Prostate gland (tissue), 2 donors: ENCODE measurements at regions not wholly inside any gene's neighbourhood (a gene's known extent, or its start where the extent isn't known, plus 50 kb on each side); places are given as distances from the start of the nearest gene placed in this dataset.

ENCODE experiments used
- DNase-seq: peaks from one replicate; pipeline ENCODE4 v3.0.0-alpha.2; 2019; ENCODE audit warnings: low spot score
- H3K27ac ChIP-seq, 2 donors: fragments of 200-600 bp; sonication (generic); 2 replicates each; pipeline ENCODE4 v1.5.1; 2017 to 2019
- H3K27me3 ChIP-seq: fragments of 200-600 bp; sonication (generic); replicated peaks from 2 replicates; pipeline ENCODE4 v1.5.1; 2019; ENCODE audit not compliant: insufficient read depth
- H3K36me3 ChIP-seq, 2 donors: fragments of 200-600 bp; sonication (generic); 1 replicate in 1 of 2; 2 replicates in 1 of 2; pipeline versions ENCODE4 v1.5.1 to v1.8.1; 2017 to 2019
- H3K4me1 ChIP-seq: fragments of 200-600 bp; sonication (generic); replicated peaks from 2 replicates; pipeline ENCODE4 v1.5.1; 2019
- H3K4me3 ChIP-seq, 2 donors: fragments of 200-600 bp; sonication (generic); 2 replicates each; pipeline ENCODE4 v1.5.1; 2017 to 2019
- H3K9me3 ChIP-seq: fragments of 200-600 bp; sonication (generic); 2 replicates; pipeline ENCODE4 v1.5.1; 2017
- POLR2A ChIP-seq: fragments of 450-650 bp; IDR thresholded peaks from one replicate; pipeline ENCODE4 v1.6.1; 2016; ENCODE audit warnings: antibody characterized with exemption, mild to moderate bottlenecking
- POLR2AphosphoS5 ChIP-seq: sonication (generic); formaldehyde crosslinking; IDR thresholded peaks from one replicate; pipeline ENCODE4 v1.6.1; 2017; ENCODE audit warnings: antibody characterized with exemption
- WGBS: methylation state at CpG from one replicate; pipeline ENCODE4 v1.1.5; 2018; 5-methylcytosine and 5-hydroxymethylcytosine counted together
- intact Hi-C: fragments of 100-400 bp; cut with DNase I; formaldehyde crosslinking; loops from one replicate; pipeline ENCODE4 v1.14.2; 2022
- TF ChIP-seq, protein P1 (sequence below), 4 experiments: fragments of 200-600 bp in 2 of 4; fragments of 450-650 bp in 2 of 4; sonication (generic) in 2 of 4; IDR thresholded peaks; 1 replicate in 3 of 4; 2 replicates in 1 of 4; pipeline ENCODE4 v1.5.1; 2016 to 2019; ENCODE audit warnings: antibody characterized with exemption in 4 of 4, mild to moderate bottlenecking in 2 of 4, moderate library complexity in 2 of 4

DNA sequence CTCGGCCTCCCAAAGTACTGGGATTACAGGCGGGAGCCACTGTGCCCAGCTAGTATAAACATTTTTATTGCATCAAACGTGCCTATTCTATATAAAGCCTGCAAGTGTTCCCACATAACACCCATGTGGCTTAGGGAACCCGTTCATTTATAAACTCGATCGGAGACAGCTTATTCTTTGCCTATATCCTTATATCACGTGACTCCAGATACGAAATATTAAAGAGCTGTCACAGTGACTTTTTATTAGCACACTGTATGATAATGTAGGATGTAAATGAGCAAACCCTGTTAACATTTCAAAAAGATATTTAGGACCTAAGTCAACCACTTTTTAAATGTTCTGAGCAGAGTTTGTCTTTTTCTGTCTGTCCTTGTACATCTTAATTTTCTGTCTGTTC is 642.9 kb upstream of the ADARB2 start:
- intact Hi-C loops = no loop called here
- Histone ChIP-seq H3K4me3 (no peak overlapping the region), H3K9me3 (no peaks in the 10 kb centered on the region), H3K27me3 (no peaks in the 10 kb centered on the region), H3K36me3 (no peaks in the 10 kb centered on the region), H3K27ac (no peak overlapping the region), H3K4me1 (no peaks in the 10 kb centered on the region)
- DNase-seq = no peak
- TF ChIP-seq, protein P1, sequence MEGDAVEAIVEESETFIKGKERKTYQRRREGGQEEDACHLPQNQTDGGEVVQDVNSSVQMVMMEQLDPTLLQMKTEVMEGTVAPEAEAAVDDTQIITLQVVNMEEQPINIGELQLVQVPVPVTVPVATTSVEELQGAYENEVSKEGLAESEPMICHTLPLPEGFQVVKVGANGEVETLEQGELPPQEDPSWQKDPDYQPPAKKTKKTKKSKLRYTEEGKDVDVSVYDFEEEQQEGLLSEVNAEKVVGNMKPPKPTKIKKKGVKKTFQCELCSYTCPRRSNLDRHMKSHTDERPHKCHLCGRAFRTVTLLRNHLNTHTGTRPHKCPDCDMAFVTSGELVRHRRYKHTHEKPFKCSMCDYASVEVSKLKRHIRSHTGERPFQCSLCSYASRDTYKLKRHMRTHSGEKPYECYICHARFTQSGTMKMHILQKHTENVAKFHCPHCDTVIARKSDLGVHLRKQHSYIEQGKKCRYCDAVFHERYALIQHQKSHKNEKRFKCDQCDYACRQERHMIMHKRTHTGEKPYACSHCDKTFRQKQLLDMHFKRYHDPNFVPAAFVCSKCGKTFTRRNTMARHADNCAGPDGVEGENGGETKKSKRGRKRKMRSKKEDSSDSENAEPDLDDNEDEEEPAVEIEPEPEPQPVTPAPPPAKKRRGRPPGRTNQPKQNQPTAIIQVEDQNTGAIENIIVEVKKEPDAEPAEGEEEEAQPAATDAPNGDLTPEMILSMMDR (IDR thresholded peaks at IDR 0.05) = no peak
- no peak for TF ChIP-seq POLR2A
- no peak for TF ChIP-seq POLR2AphosphoS5
- 63% methylated on average over 8 of the region's 8 CpGs for WGBS

DNA sequence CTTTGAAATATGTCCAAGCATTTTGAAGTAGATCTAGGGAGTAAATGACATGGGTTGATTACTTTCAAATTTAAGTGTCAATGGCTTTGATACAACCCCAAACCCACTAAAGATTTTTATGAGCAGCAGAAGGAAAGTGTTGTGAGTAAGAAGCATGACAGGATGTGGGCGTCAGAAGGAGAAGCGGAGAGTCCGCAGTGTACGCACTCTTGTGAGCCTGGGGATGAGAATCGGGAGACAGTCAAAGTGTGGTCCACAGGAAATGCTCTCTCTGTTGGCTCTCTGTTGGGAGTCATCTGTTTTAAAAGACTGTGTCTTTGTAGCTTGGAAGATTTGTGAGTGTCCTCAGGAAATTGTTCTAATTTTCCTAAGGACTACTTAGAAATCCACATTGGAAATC is 629.8 kb upstream of the ADARB2 start:
- H3K4me3 ChIP-seq = no peak overlapping the region
- 78% methylated on average over 5 of the region's 5 CpGs for WGBS
- intact Hi-C loops = no loop called here

DNA sequence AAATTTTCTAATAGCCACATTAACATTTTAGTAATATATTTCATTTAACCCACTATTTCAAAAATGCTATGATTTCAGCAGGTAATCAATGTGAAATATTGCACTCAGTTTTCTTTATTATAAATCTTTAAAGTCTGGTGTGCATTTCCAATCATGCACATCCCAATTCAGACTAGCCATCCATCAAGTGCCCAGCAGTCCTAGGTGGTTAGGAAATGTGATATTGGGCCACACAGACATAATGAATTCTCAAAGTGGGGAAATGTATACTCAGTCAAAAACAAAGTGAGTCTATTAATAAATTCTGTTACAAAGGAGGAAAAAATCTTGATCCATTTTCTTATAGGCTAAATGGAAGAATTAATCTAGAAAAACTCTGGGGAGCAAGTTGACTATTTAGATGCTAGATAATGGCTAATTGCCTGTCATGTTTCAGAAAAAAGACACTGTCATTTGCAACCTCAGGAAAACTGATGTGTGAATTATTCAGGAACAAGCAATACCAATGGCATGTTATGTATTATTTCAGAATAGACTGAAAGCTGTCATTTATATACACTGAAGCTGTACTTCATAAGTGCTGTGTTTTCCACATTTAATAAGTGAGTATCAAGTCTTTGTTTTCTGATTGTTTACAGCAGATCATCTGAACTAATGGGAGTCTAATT is 629.1 kb upstream of the ADARB2 start:
- H3K27ac ChIP-seq = no peak overlapping the region
- H3K36me3 ChIP-seq = no peaks in the 10 kb centered on the region
- H3K4me3 ChIP-seq = no peak overlapping the region
- no peak for DNase-seq
- intact Hi-C loops = no loop called here
- H3K27me3 ChIP-seq = no peaks in the 10 kb centered on the region
- TF ChIP-seq, protein P1 (IDR thresholded peaks at IDR 0.05) = no peak
- no peak for TF ChIP-seq POLR2AphosphoS5
- no peak for TF ChIP-seq POLR2A
- no peaks in the 10 kb centered on the region for H3K9me3 ChIP-seq
- H3K4me1 ChIP-seq = no peaks in the 10 kb centered on the region

More for the DNA sequence above, 629.8 kb upstream of the ADARB2 start:
- no peaks in the 10 kb centered on the region for H3K36me3 ChIP-seq
- H3K27ac ChIP-seq = no peak overlapping the region
- DNase-seq = no peak
- H3K27me3 ChIP-seq = no peaks in the 10 kb centered on the region
- TF ChIP-seq, protein P1 (IDR thresholded peaks at IDR 0.05) = no peak
- TF ChIP-seq POLR2A = no peak
- no peak for TF ChIP-seq POLR2AphosphoS5
- H3K9me3 ChIP-seq = no peaks in the 10 kb centered on the region
- no peaks in the 10 kb centered on the region for H3K4me1 ChIP-seq

DNA sequence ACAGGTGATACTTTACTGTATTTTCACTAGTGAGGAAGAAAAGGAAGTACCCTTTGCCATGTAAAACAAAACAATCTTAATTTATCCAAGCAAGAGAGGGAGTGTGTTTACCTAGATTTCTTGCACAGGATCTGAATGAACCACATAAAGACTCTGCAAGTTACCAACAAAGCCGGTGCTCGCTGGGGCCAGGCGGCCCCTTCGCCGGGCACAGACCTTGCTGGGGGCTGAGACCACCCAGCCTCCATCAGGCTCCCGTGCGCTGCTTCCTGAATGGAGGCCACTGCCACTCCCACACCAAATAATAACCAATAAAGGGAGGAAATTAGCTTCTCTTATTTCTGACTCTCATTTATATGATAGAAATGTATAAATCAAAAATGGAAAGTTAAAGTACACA is 625.0 kb upstream of the ADARB2 start:
- H3K27ac ChIP-seq = no peak overlapping the region
- WGBS = 75% methylated on average over 7 of the region's 7 CpGs
- H3K9me3 ChIP-seq = no peaks in the 10 kb centered on the region
- TF ChIP-seq, protein P1 (IDR thresholded peaks at IDR 0.05) = no peak
- no peak for TF ChIP-seq POLR2AphosphoS5
- TF ChIP-seq POLR2A = no peak
- no peaks in the 10 kb centered on the region for H3K27me3 ChIP-seq
- intact Hi-C loops = no loop called here
- DNase-seq = no peak
- H3K4me3 ChIP-seq = no peak overlapping the region
- H3K36me3 ChIP-seq = no peaks in the 10 kb centered on the region
- H3K4me1 ChIP-seq = no peaks in the 10 kb centered on the region

DNA sequence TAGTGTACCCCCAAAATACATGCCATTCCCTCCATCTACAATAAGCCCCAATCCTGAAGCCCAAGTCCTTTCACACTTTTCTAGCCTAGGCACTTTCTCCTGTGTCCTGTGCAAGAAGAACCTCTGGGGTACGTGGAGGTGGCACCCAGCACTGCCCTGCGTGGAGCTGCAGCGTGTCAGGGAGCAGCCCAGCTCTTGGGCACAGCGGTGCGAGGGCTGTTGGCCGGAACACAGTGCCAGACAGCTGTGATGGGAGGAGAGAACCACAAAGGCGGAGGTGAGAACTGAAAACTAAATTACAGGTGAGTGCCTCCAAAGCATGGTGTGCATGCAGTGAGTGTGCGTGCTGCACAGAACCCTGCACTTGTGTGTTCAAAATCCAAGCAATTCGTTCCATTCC is 621.3 kb upstream of the ADARB2 start:
- no peak overlapping the region for H3K4me3 ChIP-seq
- H3K4me1 ChIP-seq = no peaks in the 10 kb centered on the region
- no peak for TF ChIP-seq POLR2AphosphoS5
- H3K27ac ChIP-seq = no peak overlapping the region
- H3K9me3 ChIP-seq = no peaks in the 10 kb centered on the region
- no peaks in the 10 kb centered on the region for H3K36me3 ChIP-seq
- WGBS = 91% methylated on average over 9 of the region's 9 CpGs
- no peaks in the 10 kb centered on the region for H3K27me3 ChIP-seq
- intact Hi-C loops = no loop called here
- DNase-seq = no peak
